Body of pancreas (tissue), 4 donors: ENCODE measurements at regions not wholly inside any gene's neighbourhood (a gene's known extent, or its start where the extent isn't known, plus 50 kb on each side); places are given as distances from the start of the nearest gene placed in this dataset.

Source experiments
- ATAC-seq: fragments of 150-250 bp; one replicate; pipeline ENCODE4 v1.9.1; 2016
- DNase-seq, 4 donors: peaks; one replicate each; pipeline ENCODE4 v3.0.0-alpha.2; 2019
- H3K27ac ChIP-seq, 4 donors: fragments of 200-600 bp; sonication (generic); 1 replicate in 3 of 4; 2 replicates in 1 of 4; pipeline versions ENCODE4 v1.5.1 to v1.6.1; 2016 to 2019; ENCODE audit warnings: mild to moderate bottlenecking in 1 of 4, mixed read lengths in 1 of 4, moderate library complexity in 1 of 4
- H3K27me3 ChIP-seq, 2 donors: fragments of 200-600 bp; sonication (generic); one replicate each; pipeline ENCODE4 v1.6.0; 2016; ENCODE audit warnings: mild to moderate bottlenecking in 1 of 2
- H3K36me3 ChIP-seq, 2 donors: fragments of 200-600 bp; sonication (generic); replicated peaks in 1 of 2; 2 replicates each; pipeline ENCODE4 v1.5.1; 2016; ENCODE audit warnings: low read depth in 2 of 2; ENCODE audit not compliant: insufficient read depth in 1 of 2
- H3K4me1 ChIP-seq: fragments of 200-600 bp; sonication (generic); one replicate; pipeline ENCODE4 v1.6.0; 2016
- H3K4me3 ChIP-seq, 2 donors: fragments of 200-600 bp; sonication (generic); 1 replicate in 1 of 2; 2 replicates in 1 of 2; pipeline ENCODE4 v1.5.1; 2016 to 2019
- H3K9me3 ChIP-seq, 3 donors: fragments of 200-600 bp; sonication (generic); 1 replicate in 2 of 3; 2 replicates in 1 of 3; pipeline ENCODE4 v1.5.1; 2016
- CTCF ChIP-seq, 7 experiments: fragments of 450-650 bp in 4 of 7; fragments of 200-600 bp in 3 of 7; sonication (generic) in 3 of 7; IDR thresholded peaks; one replicate each; pipeline ENCODE4 v1.5.1; 2016 to 2019; ENCODE audit warnings: antibody characterized with exemption in 7 of 7
- POLR2A ChIP-seq, 3 donors: fragments of 450-650 bp; IDR thresholded peaks; one replicate each; pipeline ENCODE4 v1.6.1; 2016; ENCODE audit warnings: antibody characterized with exemption in 3 of 3, mild to moderate bottlenecking in 2 of 3
- WGBS, 2 donors: methylation state at CpG; one replicate each; pipeline ENCODE4 v1.1.5; 2017; 5-methylcytosine and 5-hydroxymethylcytosine counted together
- intact Hi-C: fragments of 100-400 bp; cut with DNase I; formaldehyde crosslinking; loops from one replicate; pipeline ENCODE4 v1.15.1; 2023

- no peak overlapping the region for H3K27ac ChIP-seq
- H3K9me3 ChIP-seq, result no peaks in the 10 kb centered on the region
- no peak overlapping the region for H3K4me3 ChIP-seq
- DNase-seq (no peak), ATAC-seq (no peak)
- 62 to 78% methylated on average over 9 of the region's 9 CpGs for whole genome bisulfite sequencing, 2 donors
- no peaks in the 10 kb centered on the region for H3K36me3 ChIP-seq
- intact Hi-C loops, result no loop called here
- no peaks in the 10 kb centered on the region for H3K27me3 ChIP-seq
- peaks cover 8% of the 10 kb centered on the region for H3K4me1 ChIP-seq
- TF ChIP-seq CTCF (IDR thresholded peaks at IDR 0.05) (no peak), POLR2A (IDR thresholded peaks at IDR 0.05) (no peak)
These were observed 326.4 kb downstream of the SFMBT2 start for GRCh38 chr10:7084280-7085005.

GRCh38 chr10:7082967-7083366, 327.9 kb downstream of the SFMBT2 start:
- Histone ChIP-seq H3K9me3 (no peaks in the 10 kb centered on the region), H3K4me3 (no peak overlapping the region), H3K36me3 (no peaks in the 10 kb centered on the region), H3K27me3 (no peaks in the 10 kb centered on the region), H3K4me1 (peaks cover 8% of the 10 kb centered on the region), H3K27ac (no peak overlapping the region)
- DNase-seq, result no peak
- no peak for ATAC-seq
- 51 to 59% methylated on average over 4 of the region's 4 CpGs for WGBS, 2 donors
- TF ChIP-seq POLR2A (IDR thresholded peaks at IDR 0.05), result no peak
- no peak for TF ChIP-seq CTCF (IDR thresholded peaks at IDR 0.05)
- intact Hi-C loops, result no loop called here

- no peaks in the 10 kb centered on the region for H3K36me3 ChIP-seq
- intact Hi-C loops, result no loop called here
- WGBS, 2 donors, result 49 to 53% methylated on average over 5 of the region's 5 CpGs
- H3K27ac ChIP-seq, result no peak overlapping the region
- H3K9me3 ChIP-seq, result no peaks in the 10 kb centered on the region
- DNase-seq, result no peak
- no peaks in the 10 kb centered on the region for H3K27me3 ChIP-seq
- H3K4me3 ChIP-seq, result no peak overlapping the region
- peaks cover 8% of the 10 kb centered on the region for H3K4me1 ChIP-seq
- ATAC-seq, result no peak
- no peak for TF ChIP-seq CTCF (IDR thresholded peaks at IDR 0.05)
- TF ChIP-seq POLR2A (IDR thresholded peaks at IDR 0.05), result no peak
These were observed 333.0 kb downstream of the SFMBT2 start for GRCh38 chr10:7077880-7078279.

- WGBS, 2 donors, result 53 to 55% methylated on average over 6 to 7 of the region's 7 CpGs
- TF ChIP-seq CTCF (IDR thresholded peaks at IDR 0.05) (no peak), POLR2A (IDR thresholded peaks at IDR 0.05) (no peak)
- DNase-seq (no peak), ATAC-seq (no peak)
- H3K36me3 ChIP-seq, result no peaks in the 10 kb centered on the region
- intact Hi-C loops, result no loop called here
- no peaks in the 10 kb centered on the region for H3K9me3 ChIP-seq
- no peak overlapping the region for H3K4me3 ChIP-seq
- H3K27me3 ChIP-seq, result no peaks in the 10 kb centered on the region
- H3K27ac ChIP-seq, result no peak overlapping the region
- H3K4me1 ChIP-seq, result no peaks in the 10 kb centered on the region
These were observed 335.0 kb downstream of the SFMBT2 start for GRCh38 chr10:7075851-7076250.

GRCh38 chr10:7075110-7075509, 335.7 kb downstream of the SFMBT2 start:
- H3K4me3 ChIP-seq, result no peak overlapping the region
- no peaks in the 10 kb centered on the region for H3K4me1 ChIP-seq
- H3K27me3 ChIP-seq, result no peaks in the 10 kb centered on the region
- ATAC-seq, result no peak
- no peaks in the 10 kb centered on the region for H3K9me3 ChIP-seq
- no peak overlapping the region for H3K27ac ChIP-seq
- no peak for TF ChIP-seq CTCF (IDR thresholded peaks at IDR 0.05)
- no peak for TF ChIP-seq POLR2A (IDR thresholded peaks at IDR 0.05)
- DNase-seq, result peak in 1 of 4 donors; percentile 17
- intact Hi-C loops, result no loop called here
- no peaks in the 10 kb centered on the region for H3K36me3 ChIP-seq
- WGBS, 2 donors, result 27 to 42% methylated on average over 5 of the region's 5 CpGs
